IPS-11a (cell line): ENCODE measurements at regions not wholly inside any gene's neighbourhood (a gene's known extent, or its start where the extent isn't known, plus 50 kb on each side); places are given as distances from the start of the nearest gene placed in this dataset.
"Not testable (repeated sequence)": the region's sequence is repeated elsewhere in the genome, so short reads cannot be mapped to it uniquely, and the experiment has no call there.

Experiments
- H3K4me3 ChIP-seq: one replicate; pipeline ENCODE4 v1.5.1; 2013; ENCODE audit warnings: low read depth, low read length, control low read depth

DNA sequence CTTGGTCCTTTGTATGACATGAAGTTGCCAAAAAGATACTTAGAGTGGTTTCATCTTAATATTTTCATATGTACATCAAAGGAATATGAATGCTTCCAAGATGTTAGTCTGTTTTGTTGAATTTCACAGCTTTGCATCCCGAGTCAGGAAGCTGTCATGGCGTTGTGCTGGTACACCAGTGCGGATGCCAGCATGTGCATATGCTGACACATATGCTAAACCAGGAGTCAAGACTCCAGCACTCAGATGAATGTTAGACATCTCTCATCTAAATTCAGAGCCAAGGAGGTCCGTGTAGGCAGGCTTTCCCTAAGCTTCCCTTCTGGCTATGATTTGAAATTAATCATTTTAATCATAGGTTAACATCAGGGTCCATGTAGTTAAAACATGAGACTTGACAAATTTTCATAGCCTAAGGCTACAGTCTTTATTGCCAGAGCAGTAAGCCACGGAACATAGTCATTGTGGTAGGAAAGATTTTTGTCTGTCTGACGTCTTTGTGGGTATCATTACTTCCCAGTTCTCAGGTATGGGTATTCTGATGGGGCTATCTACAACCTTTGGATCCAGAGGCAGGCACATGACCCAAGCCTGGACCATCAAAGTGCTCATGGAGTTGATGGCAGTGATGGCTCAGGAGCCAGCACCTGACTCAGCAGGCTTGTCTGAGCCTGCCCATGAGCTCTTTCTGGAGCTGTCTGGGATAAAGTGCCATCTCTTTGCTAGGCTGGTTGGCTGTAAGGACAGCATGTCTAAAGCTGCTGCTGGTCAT lies 246.1 kb downstream of the KCNRG start:
- H3K4me3 ChIP-seq: no peak overlapping the region

DNA sequence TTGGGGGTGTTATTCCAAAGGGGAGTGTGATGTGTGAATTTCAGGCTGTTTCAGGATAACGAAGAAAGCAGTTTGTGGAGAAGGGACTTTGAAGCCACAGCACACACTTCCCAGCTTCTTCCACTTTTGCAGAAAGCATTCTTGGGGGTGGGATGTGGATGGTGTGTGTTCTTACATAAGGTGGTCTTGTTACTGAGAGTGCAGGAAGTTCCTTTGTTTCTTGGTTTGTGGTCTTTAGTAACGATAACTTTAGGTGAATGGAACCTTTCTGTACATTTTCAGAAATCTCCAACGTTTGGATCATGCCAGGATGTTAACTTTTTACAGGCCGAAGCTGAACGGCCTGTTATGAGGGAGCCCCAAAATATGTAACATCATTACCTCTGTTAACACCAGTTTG lies 251.8 kb downstream of the KCNRG start:
- no peak overlapping the region for H3K4me3 ChIP-seq

DNA sequence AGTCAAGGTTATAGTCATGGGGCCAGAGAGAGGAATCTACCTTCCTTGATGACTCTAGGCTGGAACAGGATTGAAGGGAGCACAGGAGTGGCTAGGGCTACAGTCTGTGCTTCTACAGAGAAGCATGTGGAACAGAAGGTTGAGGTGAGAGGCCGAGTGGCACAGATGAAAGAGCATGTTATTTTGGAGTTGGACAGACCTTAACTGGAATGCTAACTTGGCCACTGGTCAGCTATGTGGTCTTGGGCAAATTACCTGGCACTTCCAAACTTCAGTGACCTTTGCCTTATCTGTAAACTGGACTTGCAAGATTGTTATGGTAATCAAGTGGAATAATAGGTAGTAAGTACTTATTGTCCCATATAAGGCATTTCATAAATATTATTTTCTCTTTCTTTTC lies 252.7 kb downstream of the KCNRG start:
- no peak overlapping the region for H3K4me3 ChIP-seq

DNA sequence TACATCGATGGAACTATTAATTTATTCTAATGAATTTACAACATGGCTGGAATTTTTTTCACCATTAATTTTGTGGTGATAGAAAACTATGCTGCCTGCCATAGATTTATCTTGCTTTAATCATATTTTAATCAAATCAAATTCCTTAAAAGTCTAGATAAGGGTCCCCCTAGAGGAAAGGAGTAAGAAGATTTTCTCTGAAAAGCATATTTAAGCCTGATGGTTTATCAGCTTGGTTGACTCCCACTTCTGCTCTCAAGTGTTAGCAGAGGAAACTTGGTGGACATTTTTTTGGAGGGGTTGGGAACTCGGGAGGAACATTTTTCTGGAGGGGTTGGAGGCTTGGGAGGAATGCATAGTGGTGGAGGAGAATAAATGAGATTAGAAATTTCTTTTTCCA lies 253.3 kb downstream of the KCNRG start:
- H3K4me3 ChIP-seq: no peak overlapping the region

DNA sequence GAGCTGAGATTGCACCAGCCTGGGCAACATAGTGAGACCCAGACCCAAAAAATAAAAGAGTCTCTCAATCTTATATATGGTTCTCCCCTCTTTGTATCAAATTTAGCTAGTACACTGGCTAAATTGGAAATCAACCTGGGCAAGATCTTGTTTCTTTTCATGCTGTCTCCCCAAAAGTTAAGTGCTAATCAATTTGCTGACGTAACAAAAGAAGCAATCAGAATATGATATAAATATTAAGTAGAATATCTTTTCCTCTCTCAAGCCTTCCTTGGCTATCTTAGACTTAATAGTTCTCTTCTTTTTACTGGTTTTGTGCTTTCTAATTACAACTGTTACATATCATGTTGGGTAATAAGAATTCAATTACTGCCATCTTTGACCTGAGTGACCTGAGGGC lies 258.9 kb downstream of the KCNRG start:
- no peak overlapping the region for H3K4me3 ChIP-seq

DNA sequence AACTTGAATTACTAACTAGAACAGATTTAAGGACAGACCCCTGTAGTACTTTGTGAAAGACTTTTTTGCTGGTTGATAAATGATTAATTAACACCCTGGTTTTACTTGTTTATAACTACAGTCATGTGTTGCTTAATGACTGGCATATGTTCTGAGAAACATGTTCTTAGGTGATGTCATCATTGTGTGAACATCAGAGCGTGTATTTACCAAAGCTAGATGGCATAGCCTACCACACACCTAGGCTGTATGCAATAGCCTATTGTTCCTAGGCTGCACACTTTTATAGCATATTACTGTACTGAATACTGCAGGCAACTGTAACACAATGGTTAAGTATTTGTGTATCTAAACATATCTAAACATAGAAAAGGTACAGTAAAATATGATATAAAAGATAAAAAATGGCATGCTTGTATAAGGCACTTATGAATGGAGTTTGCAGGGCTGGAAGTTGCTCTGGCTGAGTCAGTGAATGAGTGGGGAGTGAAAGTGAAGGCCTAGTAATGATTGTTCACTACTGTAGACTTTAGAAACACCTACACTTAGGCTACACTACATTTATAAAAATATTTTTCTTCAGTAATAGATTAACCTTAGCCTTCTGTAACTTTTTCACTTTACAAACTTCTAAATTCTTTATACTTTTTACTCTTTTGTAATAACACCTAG lies 260.3 kb downstream of the KCNRG start:
- no peak overlapping the region for H3K4me3 ChIP-seq

DNA sequence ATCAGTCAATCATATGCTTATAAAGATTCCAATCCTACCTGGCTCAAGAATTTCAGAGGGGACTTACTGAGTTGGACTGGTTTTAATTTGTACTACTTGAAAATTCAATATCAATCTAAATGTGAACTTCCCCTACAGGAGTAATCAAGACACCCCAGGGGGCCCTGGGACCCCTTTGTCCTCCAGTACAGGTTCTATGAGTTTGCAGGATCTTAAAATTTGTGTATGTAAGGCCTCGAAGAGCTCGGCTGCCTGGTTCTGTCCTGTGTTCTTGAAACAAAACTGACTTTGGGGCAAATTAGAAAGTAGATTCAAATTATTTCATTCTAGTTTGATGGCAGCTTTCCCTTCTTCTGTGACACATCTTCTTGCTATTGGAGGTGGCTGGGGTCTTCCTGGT lies 261.3 kb downstream of the KCNRG start:
- no peak overlapping the region for H3K4me3 ChIP-seq

DNA sequence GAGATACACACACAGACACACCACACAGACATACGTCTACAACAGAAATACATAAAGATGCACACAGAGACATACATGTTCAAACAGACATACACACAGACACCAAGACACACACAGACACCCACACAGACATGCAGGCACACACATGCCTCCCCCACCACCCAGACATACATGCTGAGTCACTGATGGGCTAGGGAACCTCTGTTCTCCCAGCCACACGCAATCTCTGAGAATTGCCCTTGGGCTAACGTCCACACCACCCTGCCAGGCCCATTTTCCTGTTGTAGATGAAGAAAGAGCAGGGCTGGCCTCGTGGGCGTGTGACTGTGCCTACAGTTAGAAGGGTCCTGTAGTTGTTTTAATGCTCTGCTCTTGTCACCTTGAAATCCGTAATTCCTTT lies 261.9 kb downstream of the KCNRG start:
- H3K4me3 ChIP-seq: no peak overlapping the region

DNA sequence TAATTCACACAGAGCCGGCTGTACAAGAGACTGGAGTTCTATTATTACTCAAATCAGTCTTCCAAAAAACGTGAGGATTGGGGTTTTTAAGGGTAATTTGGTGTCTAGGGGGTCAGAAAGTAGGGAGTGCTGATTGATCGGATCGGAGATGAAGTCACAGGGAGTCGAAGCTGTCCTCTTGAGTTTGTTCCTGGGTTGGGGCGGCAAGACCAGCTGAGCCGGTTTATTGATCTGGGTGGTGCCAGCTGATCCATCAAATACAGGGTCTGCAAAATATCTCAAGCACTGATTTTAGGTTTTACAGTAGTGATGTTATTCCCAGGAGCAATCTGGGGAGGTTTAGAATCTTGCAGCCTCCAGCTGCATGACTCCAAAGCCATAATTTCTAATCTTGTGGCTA lies 262.7 kb downstream of the KCNRG start:
- no peak overlapping the region for H3K4me3 ChIP-seq

DNA sequence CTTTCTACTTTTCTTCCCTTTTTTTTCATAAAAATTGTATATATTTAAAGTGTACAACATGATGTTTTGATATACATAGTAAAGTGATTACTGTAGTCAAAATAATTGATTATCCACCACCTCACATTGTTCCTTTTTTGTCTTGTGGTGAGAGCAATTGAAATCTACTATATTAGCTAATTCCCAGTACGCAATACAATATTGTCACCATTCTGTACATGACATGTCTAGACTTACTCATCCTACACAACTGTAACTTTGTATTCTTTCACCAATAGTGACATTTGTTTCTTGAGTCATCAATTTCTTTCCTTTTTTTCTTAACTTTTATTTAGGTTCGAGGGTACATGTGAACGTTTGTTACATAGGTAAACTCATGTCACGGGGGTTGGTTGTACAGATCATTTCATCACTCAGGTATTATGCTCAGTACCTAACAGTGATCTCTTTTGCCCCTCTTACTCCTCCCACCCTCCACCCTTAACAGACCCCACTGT lies 265.2 kb downstream of the KCNRG start:
- H3K4me3 ChIP-seq: no peak overlapping the region

DNA sequence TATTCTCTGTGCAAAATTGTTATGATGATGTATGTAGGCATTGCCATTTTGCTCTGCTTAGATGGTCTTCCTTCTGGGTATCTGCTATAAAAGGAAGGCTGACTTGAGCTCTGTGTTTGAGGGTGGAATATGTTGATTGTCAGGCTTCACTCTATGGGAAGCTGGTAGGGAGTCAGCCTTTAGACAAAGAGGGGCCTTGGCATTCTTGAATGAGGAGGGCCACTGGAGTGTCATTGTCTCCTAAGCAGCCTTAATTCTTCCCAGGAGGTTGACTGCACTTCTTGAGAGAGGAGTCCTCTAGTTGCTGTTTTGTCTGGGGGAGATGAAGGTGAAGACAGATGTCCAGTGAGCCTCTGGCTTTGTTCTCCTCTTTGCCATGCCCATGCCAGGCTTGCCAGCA lies 266.8 kb downstream of the KCNRG start:
- no peak overlapping the region for H3K4me3 ChIP-seq

DNA sequence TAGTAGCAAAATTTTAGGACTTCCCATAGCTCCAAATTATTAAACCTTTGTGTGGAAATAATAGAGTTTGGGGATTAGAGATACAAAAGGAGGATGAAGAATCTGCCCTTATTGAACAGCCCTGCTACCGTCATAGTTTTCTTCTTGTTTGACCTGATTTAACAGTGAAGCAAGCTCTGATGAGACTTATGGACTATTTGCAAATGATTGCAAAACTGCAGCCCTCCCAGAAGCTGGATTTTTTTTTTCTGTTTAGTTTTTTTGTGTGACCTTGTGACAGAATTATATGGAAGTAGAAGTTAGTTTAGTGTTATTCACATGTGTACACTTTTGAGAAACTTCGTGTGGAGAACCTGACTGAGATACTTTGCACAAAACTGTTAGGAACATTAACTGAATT lies 267.8 kb downstream of the KCNRG start:
- H3K4me3 ChIP-seq: no peak overlapping the region

DNA sequence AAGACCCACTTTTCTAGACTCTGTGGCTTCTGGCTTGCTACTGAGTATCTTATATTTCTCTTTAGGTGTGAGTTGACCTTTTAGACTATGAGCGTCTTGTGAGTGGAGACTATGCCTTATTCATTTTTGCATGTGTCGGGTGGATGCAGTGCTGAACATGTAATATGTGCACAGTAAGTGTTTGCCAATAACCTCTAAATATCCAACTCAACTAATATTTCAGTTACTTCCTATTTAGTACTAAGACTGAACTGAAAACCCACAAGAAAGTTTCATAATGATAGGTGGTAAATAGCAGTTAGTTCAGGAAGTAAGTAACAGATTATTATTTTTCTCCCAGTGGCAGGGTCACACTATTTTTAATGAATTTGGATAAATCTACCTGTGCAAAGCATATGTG lies 269.3 kb downstream of the KCNRG start:
- H3K4me3 ChIP-seq: no peak overlapping the region

DNA sequence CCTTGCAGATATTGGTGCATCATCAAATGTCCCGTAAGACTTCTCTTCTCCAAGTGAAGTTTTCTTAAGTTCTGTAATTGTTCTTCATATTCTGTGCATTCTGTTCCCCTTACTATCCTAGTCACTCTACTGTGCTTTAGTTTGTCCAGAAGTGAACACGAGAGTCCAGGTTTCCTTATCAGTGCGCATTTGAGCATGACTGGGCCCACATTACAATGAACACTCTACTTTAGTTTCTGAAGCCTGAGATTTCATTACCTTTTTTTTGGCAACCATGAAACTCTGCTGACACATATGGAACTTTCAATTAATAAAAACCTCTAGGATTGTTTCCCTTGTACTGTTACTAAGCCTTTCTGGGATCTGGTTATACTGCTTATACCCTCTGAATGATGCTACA lies 270.0 kb downstream of the KCNRG start:
- H3K4me3 ChIP-seq: no peak overlapping the region

DNA sequence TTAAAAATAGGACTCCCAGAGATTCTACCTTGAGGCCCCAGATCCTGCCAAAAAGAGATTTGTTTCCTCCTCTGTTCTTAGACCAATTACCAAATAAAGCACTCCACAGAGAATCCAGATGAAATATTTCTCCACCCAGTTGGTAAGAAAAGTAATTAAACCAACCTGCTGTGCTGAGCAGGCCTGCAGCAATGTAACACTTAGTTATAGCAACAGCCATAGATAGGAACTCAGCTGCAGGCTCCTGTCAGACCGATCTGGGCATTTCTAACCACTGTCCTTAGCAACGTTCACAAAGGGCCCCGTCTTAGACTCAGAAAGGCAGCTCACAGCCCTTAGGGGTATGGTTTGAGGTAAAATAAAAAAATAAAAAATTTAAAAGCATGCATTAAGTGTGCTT lies 271.1 kb downstream of the KCNRG start:
- no peak overlapping the region for H3K4me3 ChIP-seq

DNA sequence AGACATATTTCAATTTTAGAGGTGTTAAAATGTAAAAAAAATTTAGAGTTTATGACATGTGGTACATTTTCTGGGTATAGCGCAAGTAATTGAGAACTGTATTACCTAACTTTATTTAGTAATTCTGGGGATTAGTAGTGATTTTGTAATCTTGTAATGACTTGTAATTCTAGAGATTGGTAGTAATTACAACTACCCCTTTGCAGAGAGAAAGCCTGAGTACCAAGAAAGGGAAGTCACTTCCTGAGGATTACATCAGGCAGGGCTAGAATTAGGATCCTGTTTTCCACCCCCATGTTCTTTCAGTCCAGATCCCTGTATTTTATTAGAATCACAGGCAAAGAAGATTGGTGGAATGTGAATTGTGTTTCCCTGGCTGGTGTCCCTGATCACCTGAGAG lies 274.9 kb downstream of the KCNRG start:
- no peak overlapping the region for H3K4me3 ChIP-seq

DNA sequence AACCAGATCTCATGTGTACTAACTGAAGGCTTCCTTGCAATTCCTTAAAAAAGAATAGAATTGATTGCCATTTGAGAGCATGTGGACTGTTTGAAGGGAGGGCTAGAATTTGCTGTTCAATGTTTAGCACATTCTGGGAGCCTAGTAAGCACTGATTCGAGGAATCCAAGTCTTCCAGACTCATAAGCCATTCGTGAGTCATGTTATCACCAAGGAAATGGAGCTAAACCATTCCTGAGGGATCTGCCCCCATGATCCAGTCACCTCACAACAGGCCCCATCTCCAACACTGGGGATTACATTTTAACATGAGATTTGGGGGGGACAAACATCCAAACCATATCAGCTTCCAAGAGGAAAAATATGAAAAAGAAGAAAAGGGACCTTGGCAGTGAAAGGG lies 276.4 kb downstream of the KCNRG start:
- H3K4me3 ChIP-seq: no peak overlapping the region

DNA sequence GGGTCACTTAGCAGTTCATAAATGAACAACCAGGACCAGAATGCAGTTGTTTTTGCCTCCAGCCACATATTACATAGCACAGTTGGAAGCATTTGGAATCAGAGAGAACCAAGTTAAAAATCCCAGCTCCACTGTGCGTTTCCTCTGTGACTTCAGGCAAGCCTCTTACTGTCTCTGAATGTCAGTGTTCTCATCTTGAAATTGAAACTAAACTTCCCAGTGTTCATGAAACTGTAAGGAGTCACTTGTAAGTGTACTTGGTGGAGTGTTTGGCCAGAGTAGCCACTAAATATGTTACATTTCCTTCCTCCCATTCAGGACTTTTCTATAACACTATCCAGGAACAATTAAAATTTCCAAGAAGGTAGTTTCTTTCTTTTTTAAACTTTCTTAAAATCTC lies 276.8 kb downstream of the KCNRG start:
- H3K4me3 ChIP-seq: no peak overlapping the region

DNA sequence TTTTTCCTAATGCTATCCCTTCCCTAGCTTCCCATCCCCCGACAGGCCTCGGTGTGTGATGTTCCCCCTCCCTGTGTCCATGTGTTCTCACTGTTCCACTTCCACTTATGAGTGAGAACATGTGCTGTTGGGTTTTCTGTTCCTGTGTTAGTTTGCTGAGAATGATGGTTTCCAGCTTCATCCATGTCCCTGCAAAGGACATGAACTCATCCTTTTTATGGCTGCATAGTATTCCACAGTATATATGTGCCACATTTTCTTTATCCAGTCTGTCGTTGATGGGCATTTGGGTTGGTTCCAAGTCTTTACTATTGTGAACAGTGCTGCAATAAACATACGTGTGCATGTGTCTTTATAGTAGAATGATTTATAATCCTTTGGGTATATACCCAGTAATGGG lies 279.2 kb downstream of the KCNRG start:
- not testable (repeated sequence) for H3K4me3 ChIP-seq

DNA sequence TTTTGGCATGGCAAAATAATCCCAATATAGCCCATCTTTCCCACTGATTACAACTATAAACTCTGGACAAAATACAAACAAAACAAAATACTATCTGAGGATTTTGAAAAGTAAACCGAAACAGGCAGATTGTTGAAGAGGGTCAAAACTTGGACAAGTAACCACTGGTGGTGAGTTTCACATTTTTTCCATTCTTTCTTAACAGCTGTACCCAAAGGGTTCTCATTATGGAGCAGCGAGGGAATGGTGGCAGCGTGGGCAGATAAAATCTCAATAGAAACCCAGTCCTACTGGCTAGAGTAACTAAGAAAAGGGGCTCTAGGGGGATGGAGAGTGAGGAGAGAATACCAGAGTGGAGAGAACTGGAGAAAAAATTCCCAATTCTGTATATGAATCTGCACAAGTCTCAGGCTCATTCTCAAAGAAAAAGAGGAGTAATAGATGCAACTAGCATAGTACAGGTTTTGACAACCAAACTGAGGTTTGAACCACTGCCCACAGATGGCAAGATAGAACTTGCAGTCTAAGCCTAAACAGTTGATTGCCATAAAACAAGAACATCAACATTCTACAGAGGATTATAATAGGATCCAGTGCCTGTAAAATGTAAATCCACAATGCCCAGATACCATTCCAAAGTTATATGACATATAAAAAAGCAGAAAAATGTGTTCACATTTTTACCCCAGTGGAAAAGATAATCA lies 284.5 kb downstream of the KCNRG start:
- H3K4me3 ChIP-seq: no peak overlapping the region

DNA sequence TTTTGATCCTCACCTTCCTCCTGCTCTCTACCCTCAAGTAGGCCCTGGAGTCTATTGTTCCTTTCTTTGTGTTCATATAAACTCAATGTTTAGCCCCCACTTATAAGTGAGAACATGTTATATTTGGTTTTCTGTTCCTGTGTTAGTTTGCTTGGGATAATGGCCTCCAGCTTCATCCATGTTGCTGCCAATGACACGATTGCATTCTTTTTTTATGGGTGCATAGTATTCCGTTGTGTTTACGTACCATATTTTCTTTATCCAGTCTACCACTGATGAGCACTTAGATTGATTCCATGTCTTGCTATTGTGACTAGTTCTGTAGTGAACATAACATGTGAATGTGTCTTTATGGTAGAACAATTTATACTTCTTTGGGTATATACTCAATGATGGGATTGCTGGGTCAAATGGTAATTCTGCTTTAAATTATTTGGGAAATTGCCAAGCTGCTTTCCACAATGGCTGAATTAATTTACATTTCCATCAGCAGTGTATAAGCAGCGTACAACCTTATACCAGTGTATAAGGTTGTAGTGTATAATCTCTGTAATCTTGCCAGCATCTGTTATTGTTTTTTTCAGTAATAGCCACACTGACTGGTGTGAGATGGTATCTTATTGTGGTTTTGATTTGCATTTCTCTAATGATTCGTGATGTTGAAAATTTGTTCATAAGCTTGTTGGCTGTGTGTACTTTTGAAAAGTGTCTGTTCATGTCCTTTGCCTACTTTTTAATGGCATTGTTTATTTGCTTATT lies 288.9 kb downstream of the KCNRG start:
- no peak overlapping the region for H3K4me3 ChIP-seq
